Activated B cell treated with CpG ODN at 0.5 μM for 24 hours (primary cell): ENCODE measurements at regions not wholly inside any gene's neighbourhood (a gene's known extent, or its start where the extent isn't known, plus 50 kb on each side); places are given as distances from the start of the nearest gene placed in this dataset.

Experiments used
- ATAC-seq: fragments of 200-7000 bp; cut with Tn5 transposase; one replicate; pipeline ENCODE4 v1.10.0; 2021; ENCODE audit warnings: low read depth, mild to moderate bottlenecking, moderate library complexity
- CTCF ChIA-PET: fragments of 350-600 bp; sonication (Branson Sonifier 250); formaldehyde crosslinking; loops from one replicate; lab custom pipeline; 2021; ENCODE audit warnings: antibody characterized with exemption; lab: Charles Lee
- POLR2A ChIA-PET: fragments of 350-600 bp; sonication (Branson Sonifier 250); formaldehyde crosslinking; loops from one replicate; lab custom pipeline; 2021; ENCODE audit warnings: antibody characterized with exemption; lab: Charles Lee
- DNase-seq: peaks from one replicate; pipeline ENCODE4 v3.0.0; 2022
- H3K27ac Mint-ChIP-seq: one replicate; pipeline ENCODE4 v1.8.0; 2020; ENCODE audit warnings: mixed read lengths
- H3K27me3 Mint-ChIP-seq: one replicate; pipeline ENCODE4 v1.8.0; 2021; ENCODE audit warnings: mixed read lengths
- H3K36me3 Mint-ChIP-seq: one replicate; pipeline ENCODE4 v1.8.0; 2021; ENCODE audit warnings: low read depth, mixed read lengths
- H3K4me1 Mint-ChIP-seq: one replicate; pipeline ENCODE4 v1.8.0; 2021; ENCODE audit warnings: mixed read lengths
- H3K4me3 Mint-ChIP-seq: one replicate; pipeline ENCODE4 v1.8.0; 2020; ENCODE audit warnings: mild to moderate bottlenecking, mixed read lengths
- H3K9me3 Mint-ChIP-seq: one replicate; pipeline ENCODE4 v1.8.0; 2020; ENCODE audit warnings: mixed read lengths
- CTCF ChIP-seq: fragments of 200-600 bp; IDR thresholded peaks from one replicate; pipeline ENCODE4 v1.8.0; 2022; ENCODE audit warnings: antibody characterized with exemption, mild to moderate bottlenecking
- intact Hi-C: fragments of 100-400 bp; cut with micrococcal nuclease; formaldehyde crosslinking; loops from one replicate; pipeline ENCODE4 v1.15.1; 2024

- ChIA-PET POLR2A (interaction anchor here (0.5 to 1.8 kb wide), 7 partner anchors 14 to 353 kb away, joined by 3 to 9 read pairs (median 4); no protein-coding TSS in a partner anchor), CTCF (interaction anchor here (1.0 to 1.3 kb wide), 2 partner anchors 107 to 365 kb away, joined by 3 read pairs; no protein-coding TSS in a partner anchor)
- H3K27me3 Mint-ChIP-seq = no peaks in the 10 kb centered on the region
- H3K36me3 Mint-ChIP-seq = no peaks in the 10 kb centered on the region
- intact Hi-C loops = loop anchor here (5.0 kb wide), 1 partner anchor 156 kb away; no protein-coding TSS in a partner anchor
- DNase-seq (no peak), ATAC-seq (peak; percentile 92)
- TF ChIP-seq CTCF = no peak
- peaks cover 23% of the 10 kb centered on the region for H3K4me1 Mint-ChIP-seq
- H3K4me3 Mint-ChIP-seq = no peak overlapping the region
- peak overlapping the region; percentile 2 for H3K27ac Mint-ChIP-seq
- H3K9me3 Mint-ChIP-seq = peaks cover 4% of the 10 kb centered on the region
These were observed 244.9 kb upstream of the CXCR4 start for GRCh38 chr2:136362676-136363390.

- no peaks in the 10 kb centered on the region for H3K36me3 Mint-ChIP-seq
- intact Hi-C loops = loop anchor here (1.0 to 5.0 kb wide), 2 partner anchors 13 to 154 kb away; no protein-coding TSS in a partner anchor
- no peak overlapping the region for H3K27ac Mint-ChIP-seq
- H3K4me1 Mint-ChIP-seq = peaks cover 23% of the 10 kb centered on the region
- no peak for TF ChIP-seq CTCF
- no peak for ATAC-seq
- H3K4me3 Mint-ChIP-seq = no peak overlapping the region
- CTCF ChIA-PET = no interaction called here
- no peaks in the 10 kb centered on the region for H3K9me3 Mint-ChIP-seq
- POLR2A ChIA-PET = no interaction called here
- DNase-seq = no peak
- H3K27me3 Mint-ChIP-seq = no peaks in the 10 kb centered on the region
These were observed 243.6 kb upstream of the CXCR4 start for GRCh38 chr2:136361521-136361920.

GRCh38 chr2:136360790-136361189 is 242.8 kb upstream of the CXCR4 start:
- no peak for TF ChIP-seq CTCF
- no peaks in the 10 kb centered on the region for H3K9me3 Mint-ChIP-seq
- peaks cover 23% of the 10 kb centered on the region for H3K4me1 Mint-ChIP-seq
- intact Hi-C loops = loop anchor here (1.0 to 5.0 kb wide), 2 partner anchors 12 to 153 kb away; no protein-coding TSS in a partner anchor
- H3K27me3 Mint-ChIP-seq = no peaks in the 10 kb centered on the region
- ChIA-PET CTCF (no interaction called here), POLR2A (no interaction called here)
- no peak overlapping the region for H3K27ac Mint-ChIP-seq
- H3K4me3 Mint-ChIP-seq = no peak overlapping the region
- no peaks in the 10 kb centered on the region for H3K36me3 Mint-ChIP-seq
- no peak for ATAC-seq
- no peak for DNase-seq

GRCh38 chr2:136359121-136359965 is 241.4 kb upstream of the CXCR4 start:
- POLR2A ChIA-PET = interaction anchor here (1.3 to 1.4 kb wide), 2 partner anchors 103 to 147 kb away, joined by 3 read pairs; no protein-coding TSS in a partner anchor
- no peak for TF ChIP-seq CTCF
- CTCF ChIA-PET = interaction anchor here (0.5 to 1.3 kb wide), 4 partner anchors 24 to 104 kb away, joined by 3 to 4 read pairs (median 4); no protein-coding TSS in a partner anchor
- Mint-ChIP-seq H3K9me3 (no peaks in the 10 kb centered on the region), H3K4me3 (no peak overlapping the region), H3K4me1 (peaks cover 23% of the 10 kb centered on the region), H3K27ac (no peak overlapping the region), H3K27me3 (no peaks in the 10 kb centered on the region), H3K36me3 (no peaks in the 10 kb centered on the region)
- DNase-seq (no peak), ATAC-seq (no peak)
- intact Hi-C loops = no loop called here
